HepG2 (cell line): ENCODE measurements at regions not wholly inside any gene's neighbourhood (a gene's known extent, or its start where the extent isn't known, plus 50 kb on each side); places are given as distances from the start of the nearest gene placed in this dataset.

Source experiments
- ATAC-seq: fragments of 200-7000 bp; cut with Tn5 transposase; 3 replicates; pipeline ENCODE4 v1.9.1; 2020; ENCODE audit warnings: mild to moderate bottlenecking, moderate library complexity
- BruUV-seq: library from RNA; stranded (reverse); fragments of 400-500 nt; replicated peaks from 2 replicates; lab custom pipeline; 2021; lab: Mats Ljungman, UMichigan
- CTCF ChIA-PET: fragments of 300-600 bp; formaldehyde crosslinking; extraction: SDS; loops from one replicate; lab custom pipeline; 2021; ENCODE audit warnings: low total read pairs, inconsistent platforms, low intra/inter-chr PET ratio; lab: Yijun Ruan, JAX
- POLR2A ChIA-PET: fragments of 350-600 bp; sonication (Branson Sonifier 250); formaldehyde crosslinking; loops from one replicate; lab custom pipeline; 2020; ENCODE audit warnings: antibody characterized with exemption, inconsistent platforms; lab: Yijun Ruan, JAX
- DNase-seq: peaks from one replicate; pipeline ENCODE4 v3.0.0-alpha.2; 2015; ENCODE audit warnings: low spot score
- FAIRE-seq: peaks from 3 replicates; lab custom pipeline; 2011; peaks lifted over from hg19 to GRCh38; lab: Jason Lieb, UNC
- H2AFZ ChIP-seq: one replicate; pipeline ENCODE4 v1.6.1; 2011; ENCODE audit warnings: low read length, inconsistent platforms
- H3K27ac ChIP-seq: fragments of 300-600 bp; 3 replicates; pipeline ENCODE4 v1.8.0; 2011; ENCODE audit warnings: mixed run types, mild to moderate bottlenecking, mixed read lengths, low read length, inconsistent platforms; ENCODE audit not compliant: insufficient read depth; ENCODE audit errors: extremely low read length
- H3K27me3 ChIP-seq, 2 experiments: fragments of 200-600 bp in 1 of 2; 2 replicates in 1 of 2; 3 replicates in 1 of 2; pipeline versions ENCODE4 v1.6.0 to v1.8.0; 2011; ENCODE audit warnings: low read length in 2 of 2, mild to moderate bottlenecking in 2 of 2, moderate library complexity in 2 of 2, inconsistent platforms in 1 of 2; ENCODE audit not compliant: insufficient read depth in 2 of 2, control insufficient read depth in 1 of 2
- H3K36me3 ChIP-seq, 2 experiments: fragments of 200-600 bp in 1 of 2; replicated peaks in 1 of 2; 2 replicates in 1 of 2; 3 replicates in 1 of 2; pipeline versions ENCODE4 v1.5.1 to v1.8.0; 2011; ENCODE audit warnings: low read length in 2 of 2, inconsistent platforms in 1 of 2; ENCODE audit not compliant: insufficient read depth in 2 of 2, control insufficient read depth in 1 of 2
- H3K4me1 ChIP-seq: 2 replicates; pipeline ENCODE4 v1.5.1; 2012; ENCODE audit warnings: low read length, inconsistent platforms; ENCODE audit not compliant: insufficient read depth
- H3K4me2 ChIP-seq: 2 replicates; pipeline ENCODE4 v1.6.0; 2011; ENCODE audit warnings: low read depth, low read length, inconsistent platforms
- H3K4me3 ChIP-seq, 3 experiments: fragments of 200-600 bp in 1 of 3; sonication (generic), shearing (Covaris generic) in 1 of 3; replicated peaks in 1 of 3; 2 replicates each; pipeline ENCODE4 v1.5.1; 2011 to 2016; ENCODE audit warnings: low read length in 3 of 3, inconsistent platforms in 2 of 3, low read depth in 2 of 3, mild to moderate bottlenecking in 2 of 3, control low read depth in 1 of 3, mixed read lengths in 1 of 3; ENCODE audit not compliant: insufficient read depth in 1 of 3
- H3K79me2 ChIP-seq: one replicate; pipeline ENCODE4 v1.6.1; 2011; ENCODE audit warnings: low read length, inconsistent platforms; ENCODE audit not compliant: insufficient read depth
- H3K9ac ChIP-seq: 2 replicates; pipeline ENCODE4 v1.6.0; 2011; ENCODE audit warnings: mild to moderate bottlenecking, low read depth, low read length, inconsistent platforms; ENCODE audit not compliant: insufficient read depth
- H3K9me3 ChIP-seq: 2 replicates; pipeline ENCODE4 v1.5.1; 2012; ENCODE audit warnings: mild to moderate bottlenecking, low read length
- H4K20me1 ChIP-seq: 2 replicates; pipeline ENCODE4 v1.6.0; 2011; ENCODE audit warnings: inconsistent platforms, mild to moderate bottlenecking, low read length, moderate library complexity; ENCODE audit not compliant: insufficient read depth
- CEBPG ChIP-seq: IDR thresholded peaks from 2 replicates; pipeline ENCODE4 v1.6.1; 2016
- MAFF ChIP-seq: IDR thresholded peaks from 2 replicates; pipeline ENCODE4 v1.6.1; 2011; ENCODE audit warnings: low read depth, low read length, improper control_type of control experiment
- MAFK ChIP-seq, 2 experiments: IDR thresholded peaks in 1 of 2; conservative IDR thresholded peaks in 1 of 2; 2 replicates each; pipeline ENCODE4 v1.6.1; 2011; ENCODE audit warnings: improper control_type of control experiment in 2 of 2, low read length in 2 of 2
- NCOA2 ChIP-seq: sonication (generic); formaldehyde crosslinking; IDR thresholded peaks from 2 replicates; pipeline ENCODE4 v1.8.0; 2022; ENCODE audit warnings: inconsistent platforms
- POGZ ChIP-seq: sonication (generic); formaldehyde crosslinking; IDR thresholded peaks from 2 replicates; pipeline ENCODE4 v1.4.0; 2020; ENCODE audit warnings: mild to moderate bottlenecking, missing genetic modification reagents
- RARA ChIP-seq: IDR thresholded peaks from 2 replicates; pipeline ENCODE4 v1.6.1; 2016; ENCODE audit warnings: missing genetic modification reagents, missing compliant biosample characterization
- SOX5 ChIP-seq: IDR thresholded peaks from 2 replicates; pipeline ENCODE4 v1.6.1; 2016; ENCODE audit warnings: borderline replicate concordance
- ZSCAN20 ChIP-seq: sonication (generic); formaldehyde crosslinking; IDR thresholded peaks from 2 replicates; pipeline ENCODE4 v1.4.0; 2020; ENCODE audit warnings: missing genetic modification reagents, mild to moderate bottlenecking, borderline replicate concordance
- WGBS: methylation state at CpG from one replicate; pipeline ENCODE4 v1.1.6; 2017; ENCODE audit warnings: low lambda C conversion rate; 5-methylcytosine and 5-hydroxymethylcytosine counted together
- in situ Hi-C: cut with HindIII; loops from 2 replicates; pipeline ENCODE4 v1.10.0; 2017; ENCODE audit warnings: low pct_unique_long_range_greater_than_20kb; ENCODE audit not compliant: extremely low pct_ligation_motif_present
- intact Hi-C: fragments of 100-400 bp; cut with micrococcal nuclease; formaldehyde crosslinking; loops from one replicate; pipeline ENCODE4 v1.10.0; 2022; ENCODE audit not compliant: unreplicated experiment
- TF ChIP-seq, protein P1 (sequence below): sonication (generic); formaldehyde crosslinking; IDR thresholded peaks from 2 replicates; pipeline ENCODE4 v1.9.0; 2021; ENCODE audit warnings: mild to moderate bottlenecking, missing genetic modification reagents
- TF ChIP-seq, protein P2 (sequence below), 2 experiments: sonication (generic) in 1 of 2; formaldehyde crosslinking in 1 of 2; IDR thresholded peaks; 2 replicates each; pipeline versions ENCODE4 v1.4.0 to v1.6.1; 2018 to 2020; ENCODE audit warnings: missing genetic modification reagents in 2 of 2, borderline replicate concordance in 1 of 2, low read depth in 1 of 2, mild to moderate bottlenecking in 1 of 2, missing biosample characterization in 1 of 2

DNA sequence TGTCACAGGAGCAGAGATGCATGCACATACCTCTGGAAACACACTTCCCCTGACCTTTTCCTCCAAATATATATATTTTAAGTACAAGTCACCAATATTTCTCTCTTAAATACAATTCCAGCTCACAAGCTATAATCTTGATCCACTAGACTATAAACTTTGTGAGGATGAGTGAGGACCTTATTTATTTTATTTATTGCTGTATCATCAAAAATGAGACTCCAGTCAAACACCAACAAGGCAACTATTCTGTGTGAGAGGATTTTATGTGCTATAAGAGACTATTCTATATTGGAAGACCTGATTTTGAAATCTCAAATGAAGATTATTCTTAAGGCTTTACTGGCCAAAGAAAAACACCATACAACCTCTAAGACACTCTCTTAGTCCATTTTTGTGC, 1352.2 kb downstream of the SUCLG1 start:
- Histone ChIP-seq H2AFZ (no peak overlapping the region), H3K9ac (no peak overlapping the region), H3K27me3 (no peaks in the 10 kb centered on the region), H3K9me3 (peaks cover 83% of the 10 kb centered on the region), H3K4me3 (no peak overlapping the region), H3K27ac (no peak overlapping the region), H3K4me1 (peaks cover 22% of the 10 kb centered on the region), H3K79me2 (no peaks in the 10 kb centered on the region), H4K20me1 (no peaks in the 10 kb centered on the region), H3K4me2 (no peak overlapping the region), H3K36me3 (no peaks in the 10 kb centered on the region)
- DNase-seq (no peak), FAIRE-seq (no peak), ATAC-seq (no peak)
- intact Hi-C loops, result no loop called here
- peak; percentile 94 to 98 for TF ChIP-seq MAFK (conservative IDR thresholded peaks at IDR 0.05 in 1 of 2, IDR thresholded peaks at IDR 0.05 in 1 of 2; ENCODE audit: low read length in 2 of 2)
- TF ChIP-seq MAFF, result peak; percentile 97
- TF ChIP-seq POGZ, result no peak
- ChIA-PET POLR2A (no interaction called here), CTCF (no interaction called here)
- in situ Hi-C loops, result no loop called here
- BruUV-seq, result no TSS peak

DNA sequence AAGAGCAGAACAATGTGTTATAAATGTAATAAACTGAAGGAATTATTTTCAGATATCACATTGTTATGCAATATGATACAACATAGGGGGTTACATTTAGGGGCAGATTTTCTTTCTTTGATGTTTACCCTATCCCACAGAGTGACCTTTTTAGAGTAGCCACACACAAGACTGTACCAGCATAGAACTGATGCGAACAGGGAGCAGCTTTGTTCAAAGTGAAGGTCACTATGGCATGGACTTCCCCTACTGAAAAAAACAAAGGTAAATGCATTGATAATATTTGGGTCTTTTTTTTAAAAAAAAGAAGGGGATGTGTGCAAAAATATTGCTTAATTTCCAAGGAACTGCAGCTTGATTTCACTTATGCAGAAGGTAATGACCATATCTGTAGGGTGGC, 1354.9 kb downstream of the SUCLG1 start:
- no peaks in the 10 kb centered on the region for H3K79me2 ChIP-seq
- no peak overlapping the region for H3K4me3 ChIP-seq
- peak overlapping the region; percentile 23; the same call in 1 of the 2 replicates for H3K4me2 ChIP-seq
- peaks cover 22% of the 10 kb centered on the region for H3K4me1 ChIP-seq
- H4K20me1 ChIP-seq, result no peaks in the 10 kb centered on the region
- in situ Hi-C loops, result no loop called here
- H3K9ac ChIP-seq, result no peak overlapping the region
- H3K27ac ChIP-seq, result no peak overlapping the region
- no TSS peak for BruUV-seq
- POLR2A ChIA-PET, result no interaction called here
- FAIRE-seq (no peak), DNase-seq (peak; percentile 56), ATAC-seq (peak; percentile 66; the same call in 2 of the 3 replicates)
- H3K36me3 ChIP-seq, result no peaks in the 10 kb centered on the region
- H3K27me3 ChIP-seq, result no peaks in the 10 kb centered on the region
- H2AFZ ChIP-seq, result no peak overlapping the region
- CTCF ChIA-PET, result no interaction called here
- WGBS, result 5% methylated on average over 1 of the region's 1 CpG
- intact Hi-C loops, result no loop called here
- H3K9me3 ChIP-seq, result peaks cover 81% of the 10 kb centered on the region
- TF ChIP-seq NCOA2 (CRISPR knock-in tag) (0 out of 2 replicates have a peak, but pooled peaks have one; percentile 21), CEBPG (CRISPR knock-in tag) (0 out of 2 replicates have a peak, but pooled peaks have one; percentile 3), RARA (CRISPR knock-in tag) (peak; percentile 20; the same call in 1 of the 2 replicates), ZSCAN20 (CRISPR knock-in tag) (no peak), SOX5 (CRISPR knock-in tag) (peak; percentile 49; the same call in 1 of the 2 replicates)
- TF ChIP-seq, protein P1, sequence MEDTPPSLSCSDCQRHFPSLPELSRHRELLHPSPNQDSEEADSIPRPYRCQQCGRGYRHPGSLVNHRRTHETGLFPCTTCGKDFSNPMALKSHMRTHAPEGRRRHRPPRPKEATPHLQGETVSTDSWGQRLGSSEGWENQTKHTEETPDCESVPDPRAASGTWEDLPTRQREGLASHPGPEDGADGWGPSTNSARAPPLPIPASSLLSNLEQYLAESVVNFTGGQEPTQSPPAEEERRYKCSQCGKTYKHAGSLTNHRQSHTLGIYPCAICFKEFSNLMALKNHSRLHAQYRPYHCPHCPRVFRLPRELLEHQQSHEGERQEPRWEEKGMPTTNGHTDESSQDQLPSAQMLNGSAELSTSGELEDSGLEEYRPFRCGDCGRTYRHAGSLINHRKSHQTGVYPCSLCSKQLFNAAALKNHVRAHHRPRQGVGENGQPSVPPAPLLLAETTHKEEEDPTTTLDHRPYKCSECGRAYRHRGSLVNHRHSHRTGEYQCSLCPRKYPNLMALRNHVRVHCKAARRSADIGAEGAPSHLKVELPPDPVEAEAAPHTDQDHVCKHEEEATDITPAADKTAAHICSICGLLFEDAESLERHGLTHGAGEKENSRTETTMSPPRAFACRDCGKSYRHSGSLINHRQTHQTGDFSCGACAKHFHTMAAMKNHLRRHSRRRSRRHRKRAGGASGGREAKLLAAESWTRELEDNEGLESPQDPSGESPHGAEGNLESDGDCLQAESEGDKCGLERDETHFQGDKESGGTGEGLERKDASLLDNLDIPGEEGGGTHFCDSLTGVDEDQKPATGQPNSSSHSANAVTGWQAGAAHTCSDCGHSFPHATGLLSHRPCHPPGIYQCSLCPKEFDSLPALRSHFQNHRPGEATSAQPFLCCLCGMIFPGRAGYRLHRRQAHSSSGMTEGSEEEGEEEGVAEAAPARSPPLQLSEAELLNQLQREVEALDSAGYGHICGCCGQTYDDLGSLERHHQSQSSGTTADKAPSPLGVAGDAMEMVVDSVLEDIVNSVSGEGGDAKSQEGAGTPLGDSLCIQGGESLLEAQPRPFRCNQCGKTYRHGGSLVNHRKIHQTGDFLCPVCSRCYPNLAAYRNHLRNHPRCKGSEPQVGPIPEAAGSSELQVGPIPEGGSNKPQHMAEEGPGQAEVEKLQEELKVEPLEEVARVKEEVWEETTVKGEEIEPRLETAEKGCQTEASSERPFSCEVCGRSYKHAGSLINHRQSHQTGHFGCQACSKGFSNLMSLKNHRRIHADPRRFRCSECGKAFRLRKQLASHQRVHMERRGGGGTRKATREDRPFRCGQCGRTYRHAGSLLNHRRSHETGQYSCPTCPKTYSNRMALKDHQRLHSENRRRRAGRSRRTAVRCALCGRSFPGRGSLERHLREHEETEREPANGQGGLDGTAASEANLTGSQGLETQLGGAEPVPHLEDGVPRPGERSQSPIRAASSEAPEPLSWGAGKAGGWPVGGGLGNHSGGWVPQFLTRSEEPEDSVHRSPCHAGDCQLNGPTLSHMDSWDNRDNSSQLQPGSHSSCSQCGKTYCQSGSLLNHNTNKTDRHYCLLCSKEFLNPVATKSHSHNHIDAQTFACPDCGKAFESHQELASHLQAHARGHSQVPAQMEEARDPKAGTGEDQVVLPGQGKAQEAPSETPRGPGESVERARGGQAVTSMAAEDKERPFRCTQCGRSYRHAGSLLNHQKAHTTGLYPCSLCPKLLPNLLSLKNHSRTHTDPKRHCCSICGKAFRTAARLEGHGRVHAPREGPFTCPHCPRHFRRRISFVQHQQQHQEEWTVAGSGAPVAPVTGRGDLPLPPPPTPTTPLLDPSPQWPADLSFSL (CRISPR knock-in tag), result no peak
- TF ChIP-seq, protein P2, sequence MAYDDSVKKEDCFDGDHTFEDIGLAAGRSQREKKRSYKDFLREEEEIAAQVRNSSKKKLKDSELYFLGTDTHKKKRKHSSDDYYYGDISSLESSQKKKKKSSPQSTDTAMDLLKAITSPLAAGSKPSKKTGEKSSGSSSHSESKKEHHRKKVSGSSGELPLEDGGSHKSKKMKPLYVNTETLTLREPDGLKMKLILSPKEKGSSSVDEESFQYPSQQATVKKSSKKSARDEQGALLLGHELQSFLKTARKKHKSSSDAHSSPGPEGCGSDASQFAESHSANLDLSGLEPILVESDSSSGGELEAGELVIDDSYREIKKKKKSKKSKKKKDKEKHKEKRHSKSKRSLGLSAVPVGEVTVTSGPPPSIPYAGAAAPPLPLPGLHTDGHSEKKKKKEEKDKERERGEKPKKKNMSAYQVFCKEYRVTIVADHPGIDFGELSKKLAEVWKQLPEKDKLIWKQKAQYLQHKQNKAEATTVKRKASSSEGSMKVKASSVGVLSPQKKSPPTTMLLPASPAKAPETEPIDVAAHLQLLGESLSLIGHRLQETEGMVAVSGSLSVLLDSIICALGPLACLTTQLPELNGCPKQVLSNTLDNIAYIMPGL (CRISPR knock-in tag; IDR thresholded peaks at IDR 0.05; ENCODE audit: borderline replicate concordance in 1 of 2, low read depth in 1 of 2), result no peak
